ENCODE measurements at regions not wholly inside any gene's neighbourhood (a gene's known extent, or its start where the extent isn't known, plus 50 kb on each side); places are given as distances from the start of the nearest gene placed in this dataset.
"Not testable (repeated sequence)": the region's sequence is repeated elsewhere in the genome, so short reads cannot be mapped to it uniquely, and the experiment has no call there.

DNA sequence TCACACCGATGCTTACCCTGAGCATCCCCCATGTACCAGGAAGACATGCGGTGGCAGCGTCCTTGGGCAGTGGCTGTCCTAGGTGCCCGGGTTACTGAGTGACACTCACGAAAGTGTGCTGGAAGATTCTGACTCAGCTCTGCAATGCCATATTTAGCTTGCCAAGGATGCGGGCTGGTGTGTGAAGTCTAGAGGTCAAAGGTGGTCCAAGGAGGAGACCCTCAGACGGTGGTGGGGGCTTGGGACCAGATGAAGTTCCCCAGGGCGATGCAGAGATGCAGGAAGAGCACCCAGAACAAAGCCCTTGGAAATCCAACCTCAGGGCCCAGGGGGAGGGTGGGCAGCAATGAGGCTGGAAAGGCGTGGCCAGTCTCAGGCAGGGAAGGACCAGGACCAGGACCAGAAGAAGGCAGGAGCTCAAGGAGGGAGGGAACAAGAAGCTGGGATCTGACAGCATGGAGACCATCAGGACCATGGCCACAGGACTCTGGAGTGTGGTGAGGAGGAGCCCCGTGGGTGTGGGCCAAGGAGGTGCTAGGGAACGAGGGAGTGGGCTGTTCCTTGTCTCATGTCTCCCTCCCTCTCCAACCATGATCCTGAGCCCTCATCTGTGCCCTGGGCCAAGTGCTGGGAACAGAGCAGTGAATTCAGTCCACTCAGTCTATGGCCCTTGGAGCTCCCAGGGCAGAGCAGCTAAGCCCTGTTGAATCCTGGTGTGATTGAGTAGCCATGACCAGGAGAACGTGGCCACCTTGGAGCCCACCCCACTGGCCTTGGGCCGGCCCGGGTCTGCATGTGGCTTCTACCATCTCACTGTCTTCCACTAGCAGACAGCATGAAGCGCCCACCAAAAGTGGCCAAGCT, 310.1 kb upstream of the DIO3 start:
- DNase-seq (ENCODE audit: low spot score in 2 of 2) = no peak
- Mint-ChIP-seq H3K9me3 (no peaks in the 10 kb centered on the region), H3K36me3 (no peaks in the 10 kb centered on the region), H3K27ac (no peak overlapping the region)
- no peak for ATAC-seq

DNA sequence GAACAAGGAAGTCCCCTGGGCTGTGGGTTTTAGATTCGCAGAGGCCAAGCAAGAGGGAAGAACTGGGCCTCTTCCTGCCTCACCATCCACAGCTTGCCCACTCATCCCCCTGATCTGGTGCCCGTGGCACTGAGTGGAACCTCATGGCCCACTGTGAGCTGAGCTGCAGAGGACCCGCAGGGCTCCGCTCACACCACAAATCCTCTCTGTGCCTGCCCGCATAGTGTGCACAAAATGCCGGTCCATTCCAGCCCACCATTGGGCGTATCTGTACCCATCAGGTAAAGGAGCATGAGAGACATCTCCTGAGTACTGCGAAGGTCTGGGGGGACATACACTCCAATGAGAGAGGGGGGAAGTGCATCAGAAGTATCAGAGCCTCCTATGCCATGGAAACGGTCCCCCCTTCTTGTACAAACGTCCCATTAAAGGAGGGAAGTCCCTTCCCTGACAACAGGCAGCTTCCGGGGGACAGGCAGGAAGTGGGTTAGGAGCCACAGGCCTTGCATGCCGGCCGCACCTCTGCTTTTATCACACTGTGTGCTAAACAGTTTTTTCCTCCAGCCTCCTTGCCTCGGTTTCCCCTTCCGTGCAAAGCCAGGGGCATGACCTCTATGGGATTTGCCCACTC, 309.4 kb upstream of the DIO3 start:
- H3K9me3 Mint-ChIP-seq = no peaks in the 10 kb centered on the region
- peak in 1 of 2 donors; percentile 36 for ATAC-seq
- peak in 1 of 2 donors; percentile 50 for DNase-seq (ENCODE audit: low spot score in 2 of 2)
- no peak overlapping the region for H3K27ac Mint-ChIP-seq
- no peaks in the 10 kb centered on the region for H3K36me3 Mint-ChIP-seq

DNA sequence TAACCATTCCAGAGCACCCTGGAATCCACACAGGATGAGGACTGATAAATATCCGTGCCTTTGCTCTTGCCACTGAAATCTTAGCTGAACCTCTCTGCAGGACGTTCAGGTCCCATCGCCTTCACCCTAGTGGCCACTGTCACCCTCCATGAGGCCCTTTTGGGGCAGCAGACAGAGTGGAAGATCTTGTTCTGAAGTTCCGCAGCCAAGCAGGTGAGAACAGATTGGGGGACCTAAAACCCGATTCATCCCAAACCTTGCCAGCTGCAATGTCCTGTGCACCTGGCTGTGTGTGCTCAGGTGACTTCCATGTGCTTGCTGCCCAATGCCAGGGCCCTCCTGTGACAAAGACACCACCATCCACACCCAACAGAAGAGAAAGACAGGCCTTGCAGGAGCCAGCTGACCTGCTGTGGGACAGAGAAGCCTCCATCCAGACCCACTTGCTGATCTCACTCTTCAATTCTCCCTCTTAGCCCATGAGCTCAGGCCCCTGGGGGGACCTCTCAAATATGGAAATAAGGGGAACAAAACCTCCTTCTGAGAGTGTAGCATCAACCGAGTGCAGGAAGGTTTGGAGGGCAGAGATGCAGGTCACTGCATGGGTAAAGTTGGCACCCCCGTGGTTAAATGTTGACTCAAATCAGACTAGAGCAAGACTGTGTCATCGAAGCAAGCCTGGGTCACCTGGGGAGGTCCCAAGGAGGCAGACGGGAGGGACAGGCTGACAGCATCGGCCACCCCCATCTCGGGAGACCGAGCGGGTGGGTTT, 308.7 kb upstream of the DIO3 start:
- no peaks in the 10 kb centered on the region for H3K36me3 Mint-ChIP-seq
- H3K27ac Mint-ChIP-seq = peak overlapping the region in 1 of 2 donors; percentile 50
- no peaks in the 10 kb centered on the region for H3K9me3 Mint-ChIP-seq
- peak in 1 of 2 donors; percentile 65 for ATAC-seq
- DNase-seq (ENCODE audit: low spot score in 2 of 2) = no peak

DNA sequence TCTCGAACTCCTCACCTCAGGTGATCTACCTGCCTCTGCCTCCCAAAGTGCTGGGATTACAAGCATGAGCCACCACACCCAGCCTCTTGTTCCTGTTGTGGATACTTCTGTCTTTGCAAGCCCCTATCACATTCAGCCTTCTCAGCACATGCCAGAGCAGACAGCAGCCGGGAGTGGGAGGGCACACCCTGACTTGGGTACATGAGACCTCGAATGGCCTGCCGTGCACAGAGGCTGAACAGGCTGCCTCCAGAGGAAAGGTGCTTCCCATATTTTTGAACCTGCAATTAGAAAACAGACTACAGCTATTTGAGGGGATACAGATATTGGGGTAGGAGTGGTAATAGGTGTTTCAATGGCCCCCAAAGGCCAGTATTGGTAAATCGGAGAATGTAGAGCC, 307.3 kb upstream of the DIO3 start:
- H3K27ac Mint-ChIP-seq = no peak overlapping the region
- no peak for ATAC-seq
- no peak for DNase-seq (ENCODE audit: low spot score in 2 of 2)

DNA sequence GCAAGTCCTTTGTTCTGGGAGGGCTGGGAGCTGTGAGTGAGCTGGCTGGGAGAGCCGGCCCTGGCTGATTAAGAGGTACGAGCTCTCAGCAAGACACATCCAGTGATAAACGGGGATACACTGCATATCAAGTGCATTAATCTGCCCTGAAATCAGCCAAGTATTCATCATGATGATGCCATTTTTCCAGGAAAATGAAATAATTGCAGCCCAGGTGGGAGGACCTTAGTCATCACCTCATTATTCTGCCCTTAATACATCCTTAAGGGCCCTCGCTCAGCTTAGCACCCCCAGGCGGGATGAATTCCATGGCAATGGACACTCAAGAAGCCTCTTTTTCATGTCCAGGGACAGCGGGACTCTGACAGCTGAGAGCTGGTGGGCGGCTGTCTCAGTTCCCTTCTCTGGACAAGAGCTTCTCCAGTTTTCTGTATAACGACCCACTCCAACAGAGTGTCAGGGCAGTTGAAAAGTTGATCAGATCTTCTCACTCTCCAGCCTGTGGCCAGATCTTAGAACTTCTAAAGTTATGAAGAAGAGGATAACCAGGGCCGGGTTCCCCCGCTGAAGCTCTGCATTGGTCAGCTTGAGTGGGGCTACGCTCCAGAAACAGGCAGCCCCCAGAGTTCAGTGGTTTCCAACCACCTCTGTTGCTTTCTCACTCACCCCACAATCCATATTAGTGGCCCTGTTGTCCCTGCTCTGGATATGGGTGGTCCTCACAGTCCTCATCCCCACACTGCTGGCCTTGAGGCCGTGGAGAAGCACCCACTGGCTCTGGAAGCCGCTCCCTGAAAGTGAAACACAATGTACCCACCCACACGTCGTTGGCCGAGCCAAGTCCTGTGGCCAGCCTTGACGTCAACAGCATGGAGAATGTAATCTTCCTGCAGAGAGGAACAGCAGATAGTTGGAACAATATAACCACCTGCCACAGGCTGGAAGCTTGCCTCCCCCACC, 306.2 kb upstream of the DIO3 start:
- Mint-ChIP-seq H3K9me3 (no peaks in the 10 kb centered on the region), H3K36me3 (no peaks in the 10 kb centered on the region), H3K27ac (peak overlapping the region in 1 of 2 donors; percentile 68)
- ATAC-seq (no peak), DNase-seq (ENCODE audit: low spot score in 2 of 2) (no peak)

More for the DNA sequence above, 307.3 kb upstream of the DIO3 start:
- Mint-ChIP-seq H3K36me3 (no peaks in the 10 kb centered on the region), H3K9me3 (no peaks in the 10 kb centered on the region)

DNA sequence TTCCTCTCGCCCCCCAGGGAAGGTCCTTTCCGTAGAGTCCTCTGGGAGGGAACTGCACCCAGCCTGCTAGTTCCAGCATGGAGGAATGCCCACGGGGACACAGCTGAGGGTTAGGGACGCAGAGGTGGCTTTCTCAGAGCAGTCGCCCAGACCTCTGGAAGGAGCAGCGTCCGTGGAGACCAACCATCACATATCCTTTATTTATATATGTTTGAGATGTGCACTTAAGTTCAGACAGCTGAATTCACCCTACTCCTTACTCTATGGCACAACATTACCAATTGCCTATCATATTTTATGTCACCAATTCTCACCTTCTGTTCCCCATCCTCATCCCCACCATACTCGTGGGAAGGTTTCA, 305.6 kb upstream of the DIO3 start:
- Mint-ChIP-seq H3K36me3 (no peaks in the 10 kb centered on the region), H3K27ac (no peak overlapping the region), H3K9me3 (no peaks in the 10 kb centered on the region)
- ATAC-seq = no peak
- DNase-seq (ENCODE audit: low spot score in 2 of 2) = no peak

DNA sequence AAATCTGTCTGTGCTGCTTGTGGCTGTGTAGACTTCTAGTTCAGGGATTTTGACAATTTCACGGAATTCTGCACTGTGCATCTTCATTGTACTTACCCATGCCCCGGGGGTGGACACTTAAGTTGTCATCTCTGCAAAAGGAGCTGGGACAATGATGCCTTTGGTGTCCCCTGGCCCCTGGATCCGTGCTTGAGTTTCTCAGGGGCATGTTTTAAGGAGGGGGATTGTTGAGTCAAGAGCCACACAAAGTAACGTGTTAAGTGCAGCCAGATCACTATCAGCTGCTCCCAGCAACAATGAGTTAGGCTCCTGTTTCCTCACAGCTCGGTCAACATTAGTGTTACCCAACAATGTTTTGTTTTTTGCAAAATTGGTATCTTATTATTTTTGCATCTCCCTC, 305.0 kb upstream of the DIO3 start:
- no peaks in the 10 kb centered on the region for H3K36me3 Mint-ChIP-seq
- DNase-seq (ENCODE audit: low spot score in 2 of 2) = no peak
- no peak for ATAC-seq
- no peaks in the 10 kb centered on the region for H3K9me3 Mint-ChIP-seq
- no peak overlapping the region for H3K27ac Mint-ChIP-seq

DNA sequence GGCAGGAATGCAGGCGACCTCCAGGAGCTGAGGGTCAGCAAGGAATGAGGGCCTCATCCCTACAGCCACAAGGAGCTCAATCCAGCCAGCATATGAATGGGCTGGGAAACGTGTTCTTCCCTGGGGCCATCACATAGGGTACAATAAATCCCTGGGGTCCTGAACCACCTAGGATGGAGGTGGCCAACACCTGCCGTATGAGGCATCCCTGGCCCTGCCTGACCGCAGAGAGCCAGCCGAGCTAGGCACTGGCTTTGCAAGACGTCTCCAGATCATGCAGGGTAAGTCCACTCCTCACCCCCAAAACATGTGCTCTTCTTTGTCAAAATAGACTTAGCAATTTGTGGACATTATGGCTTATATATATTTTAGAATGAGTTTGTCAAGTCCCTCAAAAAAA, 303.7 kb upstream of the DIO3 start:
- Mint-ChIP-seq H3K9me3 (peaks cover 0 to 7% of the 10 kb centered on the region in 2 donors), H3K36me3 (no peaks in the 10 kb centered on the region), H3K27ac (no peak overlapping the region)
- DNase-seq (ENCODE audit: low spot score in 2 of 2) (no peak), ATAC-seq (no peak)

DNA sequence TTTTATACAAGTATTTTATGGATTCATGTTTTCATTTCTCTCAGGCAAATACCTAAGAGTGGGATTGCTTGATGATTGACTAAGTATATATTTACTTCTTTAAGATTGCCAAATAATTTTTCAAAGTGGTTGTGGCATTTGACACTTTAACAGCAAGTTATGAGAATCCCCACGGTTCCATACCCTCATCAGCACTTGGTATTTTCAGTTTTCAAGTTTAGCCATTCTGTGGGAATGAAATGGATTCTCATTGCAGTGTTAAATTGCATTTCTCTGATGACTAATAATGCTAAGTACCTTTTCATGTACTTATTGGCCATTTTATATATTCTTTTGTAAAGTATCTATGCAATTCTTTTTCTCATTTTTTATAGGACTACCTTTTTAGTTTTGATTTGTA, 301.5 kb upstream of the DIO3 start:
- Mint-ChIP-seq H3K9me3 (peaks cover 0 to 7% of the 10 kb centered on the region in 2 donors), H3K36me3 (no peaks in the 10 kb centered on the region), H3K27ac (no peak overlapping the region)
- no peak for ATAC-seq
- DNase-seq (ENCODE audit: low spot score in 2 of 2) = no peak

DNA sequence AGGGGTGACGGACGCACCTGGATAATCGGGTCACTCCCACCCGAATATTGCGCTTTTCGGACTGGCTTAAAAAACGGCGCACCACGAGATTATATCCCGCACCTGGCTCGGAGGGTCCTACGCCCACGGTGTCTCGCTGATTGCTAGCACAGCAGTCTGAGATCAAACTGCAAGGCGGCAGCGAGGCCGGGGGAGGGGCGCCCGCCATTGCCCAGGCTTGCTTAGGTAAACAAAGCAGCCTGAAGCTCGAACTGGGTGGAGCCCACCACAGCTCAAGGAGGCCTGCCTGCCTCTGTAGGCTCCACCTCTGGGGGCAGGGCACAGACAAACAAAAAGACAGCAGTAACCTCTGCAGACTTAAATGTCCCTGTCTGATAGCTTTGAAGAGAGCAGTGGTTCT, 294.9 kb upstream of the DIO3 start:
- not testable (repeated sequence) for H3K36me3 Mint-ChIP-seq; ATAC-seq; H3K9me3 Mint-ChIP-seq; DNase-seq (ENCODE audit: low spot score in 2 of 2); H3K27ac Mint-ChIP-seq

DNA sequence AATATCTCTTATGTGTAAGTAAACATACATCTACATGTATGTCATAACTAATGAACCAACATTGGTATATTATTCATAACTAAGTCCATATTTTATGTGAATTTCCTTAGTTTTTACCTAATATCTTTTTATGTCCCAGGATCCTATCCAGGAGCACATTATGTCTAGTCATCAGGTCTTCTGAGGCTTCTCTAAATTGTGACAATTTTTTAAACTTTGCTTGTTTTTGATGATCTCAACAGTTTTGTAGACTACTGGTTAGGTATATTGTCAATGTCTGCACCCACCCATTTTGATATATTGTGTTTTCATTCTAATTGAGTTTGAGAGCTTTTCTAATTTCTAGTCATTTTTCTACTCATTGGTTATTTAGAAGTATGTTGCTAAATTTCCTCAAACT, 288.2 kb upstream of the DIO3 start:
- Mint-ChIP-seq H3K27ac (no peak overlapping the region), H3K9me3 (peaks cover 2 to 8% of the 10 kb centered on the region in 2 donors), H3K36me3 (peaks cover 2 to 3% of the 10 kb centered on the region in 2 donors)
- no peak for ATAC-seq
- DNase-seq (ENCODE audit: low spot score in 2 of 2) = no peak

DNA sequence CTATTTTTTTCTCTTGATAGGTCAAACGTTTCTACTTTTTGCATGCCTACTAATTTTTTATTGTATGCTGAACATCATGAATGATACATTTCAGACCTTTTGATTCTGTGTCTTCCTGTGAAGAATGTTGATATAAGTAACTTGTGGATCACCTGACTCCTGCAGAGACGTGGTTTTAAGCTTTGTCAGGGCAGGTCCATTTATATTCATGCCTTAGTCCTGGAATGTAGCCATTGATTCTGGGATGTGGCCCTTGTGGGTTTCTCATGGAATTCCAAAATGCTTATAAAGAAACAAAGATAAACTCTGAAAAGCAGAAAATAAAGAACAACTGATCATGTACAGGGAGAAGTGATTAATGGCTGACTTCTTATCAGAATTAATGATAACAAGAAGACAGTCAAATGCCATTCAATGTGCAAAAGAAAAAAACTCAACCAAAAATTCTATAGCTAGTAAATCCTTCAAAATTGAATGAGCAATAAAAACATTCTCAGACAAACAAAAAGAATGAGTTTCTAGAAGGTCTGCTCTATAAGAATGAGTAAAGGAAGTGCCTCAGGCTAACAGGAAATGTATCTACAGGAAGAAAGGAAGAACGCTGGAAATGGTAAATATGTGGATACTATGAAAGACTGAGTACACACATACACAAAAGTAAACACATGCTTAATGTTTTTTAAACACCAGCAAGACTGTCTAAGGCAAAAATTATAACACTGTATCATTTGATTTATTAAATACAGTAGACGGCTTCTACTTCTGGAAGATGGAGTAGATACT, 284.8 kb upstream of the DIO3 start:
- ATAC-seq (no peak), DNase-seq (ENCODE audit: low spot score in 2 of 2) (no peak)
- Mint-ChIP-seq H3K9me3 (peaks cover 6 to 20% of the 10 kb centered on the region in 2 donors), H3K27ac (no peak overlapping the region), H3K36me3 (peaks cover 6 to 8% of the 10 kb centered on the region in 2 donors)

DNA sequence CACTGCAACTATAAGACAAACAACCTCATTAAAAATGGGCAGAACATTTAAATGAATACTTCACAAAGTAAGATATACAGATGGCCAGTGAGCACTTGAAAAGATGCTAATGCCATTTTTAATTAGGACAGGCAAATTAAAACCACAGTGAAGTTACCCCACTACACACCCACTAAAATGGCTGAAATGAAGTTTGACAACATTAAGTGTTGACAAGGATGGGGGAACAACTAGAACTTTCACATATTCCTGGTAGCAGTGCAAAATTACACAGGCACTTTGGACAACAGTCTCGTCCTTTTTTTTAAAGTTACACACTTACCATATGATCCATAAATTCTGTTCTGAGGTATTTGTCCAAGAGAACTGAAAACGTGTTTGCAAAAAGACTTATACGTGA, 278.9 kb upstream of the DIO3 start:
- DNase-seq (ENCODE audit: low spot score in 2 of 2) (no peak), ATAC-seq (no peak)
- H3K36me3 Mint-ChIP-seq = peaks cover 6 to 8% of the 10 kb centered on the region in 2 donors
- no peak overlapping the region for H3K27ac Mint-ChIP-seq
- peaks cover 6 to 14% of the 10 kb centered on the region in 2 donors for H3K9me3 Mint-ChIP-seq

DNA sequence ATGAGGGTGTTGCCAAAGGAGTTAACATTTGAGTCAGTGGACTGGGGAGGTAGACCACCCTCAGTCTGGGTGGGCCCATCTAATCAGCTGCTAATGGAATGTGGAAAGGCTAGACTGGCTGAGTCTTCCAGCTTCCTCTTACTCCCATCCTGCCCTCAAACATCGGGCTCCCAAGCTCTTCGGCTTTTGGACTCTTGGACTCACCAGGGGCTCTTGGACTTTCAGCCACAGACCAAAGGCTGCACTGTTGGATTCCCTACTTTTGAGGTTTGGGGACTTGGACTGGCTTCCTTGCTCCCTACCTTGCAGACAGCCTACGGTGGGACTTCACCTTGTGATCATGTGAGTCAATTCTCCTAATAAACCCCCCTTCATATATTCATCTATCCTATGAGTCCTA, 276.6 kb upstream of the DIO3 start:
- Mint-ChIP-seq H3K9me3 (peaks cover 0 to 3% of the 10 kb centered on the region in 2 donors), H3K36me3 (no peaks in the 10 kb centered on the region), H3K27ac (no peak overlapping the region)
- DNase-seq (ENCODE audit: low spot score in 2 of 2) (no peak), ATAC-seq (no peak)

DNA sequence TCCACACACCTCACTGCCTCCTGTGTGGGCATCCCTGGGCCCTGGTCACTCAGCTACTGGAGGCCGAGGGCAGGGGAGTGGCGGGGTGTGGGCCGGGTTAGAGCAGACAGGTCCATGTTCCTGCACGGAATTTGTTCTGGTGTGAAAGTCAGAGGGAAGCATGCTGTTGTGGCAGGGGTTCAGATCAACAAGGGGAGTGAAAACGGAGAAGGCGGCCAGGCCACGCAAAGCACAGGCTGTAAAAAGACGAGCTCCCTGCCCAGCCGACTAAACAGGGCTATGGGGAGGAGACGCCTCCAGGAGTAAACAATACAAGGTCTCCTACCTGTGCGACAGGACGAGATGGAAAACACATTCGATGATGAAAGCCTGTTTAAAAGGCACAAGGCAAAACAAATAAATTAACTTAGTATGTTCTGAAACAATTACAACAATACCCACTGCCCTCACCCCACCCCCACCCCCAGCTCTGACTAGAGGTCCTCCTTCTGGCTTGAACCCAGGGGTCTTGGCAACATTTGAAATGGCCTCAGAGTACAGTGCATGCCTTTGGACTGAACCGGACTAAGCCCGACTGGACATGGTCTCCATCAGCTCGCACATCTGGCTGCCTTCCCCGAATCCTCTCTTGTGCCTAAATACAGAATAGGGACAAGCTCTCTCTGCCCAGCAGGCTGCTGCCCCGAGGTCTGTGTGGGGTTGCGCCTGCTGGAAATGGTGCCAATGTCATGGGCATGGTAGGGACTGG, 274.9 kb upstream of the DIO3 start:
- DNase-seq (ENCODE audit: low spot score in 2 of 2) (no peak), ATAC-seq (no peak)
- no peak overlapping the region for H3K27ac Mint-ChIP-seq
- H3K36me3 Mint-ChIP-seq = no peaks in the 10 kb centered on the region
- H3K9me3 Mint-ChIP-seq = no peaks in the 10 kb centered on the region

Measured in activated naive CD4-positive, alpha-beta T cell treated with anti-CD3 and anti-CD28 coated beads, Interleukin-2, amount 50 U/mL, for 72 hours (primary cell).